ENCODE measurements at regions not wholly inside any gene's neighbourhood (a gene's known extent, or its start where the extent isn't known, plus 50 kb on each side); places are given as distances from the start of the nearest gene placed in this dataset.

DNA sequence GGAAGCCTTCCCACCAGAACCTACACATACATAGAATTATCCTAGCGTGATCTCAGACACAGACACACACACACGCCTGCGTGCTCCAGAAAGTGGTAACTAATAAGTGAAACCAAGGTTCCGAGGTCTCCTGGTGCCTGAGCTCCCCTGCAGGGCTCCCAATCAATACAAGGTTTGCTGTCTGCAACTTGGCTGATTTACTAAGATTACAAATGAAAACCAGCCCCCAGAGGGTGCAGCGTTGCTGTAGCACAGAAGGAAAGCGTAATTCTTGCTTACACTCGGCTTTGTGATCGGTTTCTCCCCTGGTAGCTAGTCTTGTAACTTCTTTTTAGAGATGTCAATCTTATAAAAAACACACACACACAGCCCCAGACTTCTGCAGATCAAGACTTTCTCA lies 334.1 kb upstream of the XYLT1 start:
- DNase-seq (ENCODE audit: low read depth): no peak
- Histone ChIP-seq H3K27me3 (ENCODE audit: control insufficient read depth, insufficient read depth, low read length) (no peaks in the 10 kb centered on the region), H3K36me3 (ENCODE audit: control insufficient read depth, insufficient read depth, low read length) (no peaks in the 10 kb centered on the region), H3K4me3 (ENCODE audit: low read depth, low read length) (no peak overlapping the region)
- TF ChIP-seq, protein P1, sequence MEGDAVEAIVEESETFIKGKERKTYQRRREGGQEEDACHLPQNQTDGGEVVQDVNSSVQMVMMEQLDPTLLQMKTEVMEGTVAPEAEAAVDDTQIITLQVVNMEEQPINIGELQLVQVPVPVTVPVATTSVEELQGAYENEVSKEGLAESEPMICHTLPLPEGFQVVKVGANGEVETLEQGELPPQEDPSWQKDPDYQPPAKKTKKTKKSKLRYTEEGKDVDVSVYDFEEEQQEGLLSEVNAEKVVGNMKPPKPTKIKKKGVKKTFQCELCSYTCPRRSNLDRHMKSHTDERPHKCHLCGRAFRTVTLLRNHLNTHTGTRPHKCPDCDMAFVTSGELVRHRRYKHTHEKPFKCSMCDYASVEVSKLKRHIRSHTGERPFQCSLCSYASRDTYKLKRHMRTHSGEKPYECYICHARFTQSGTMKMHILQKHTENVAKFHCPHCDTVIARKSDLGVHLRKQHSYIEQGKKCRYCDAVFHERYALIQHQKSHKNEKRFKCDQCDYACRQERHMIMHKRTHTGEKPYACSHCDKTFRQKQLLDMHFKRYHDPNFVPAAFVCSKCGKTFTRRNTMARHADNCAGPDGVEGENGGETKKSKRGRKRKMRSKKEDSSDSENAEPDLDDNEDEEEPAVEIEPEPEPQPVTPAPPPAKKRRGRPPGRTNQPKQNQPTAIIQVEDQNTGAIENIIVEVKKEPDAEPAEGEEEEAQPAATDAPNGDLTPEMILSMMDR (IDR thresholded peaks at IDR 0.05; ENCODE audit: insufficient read depth, low read length, poor library complexity, severe bottlenecking): no peak

DNA sequence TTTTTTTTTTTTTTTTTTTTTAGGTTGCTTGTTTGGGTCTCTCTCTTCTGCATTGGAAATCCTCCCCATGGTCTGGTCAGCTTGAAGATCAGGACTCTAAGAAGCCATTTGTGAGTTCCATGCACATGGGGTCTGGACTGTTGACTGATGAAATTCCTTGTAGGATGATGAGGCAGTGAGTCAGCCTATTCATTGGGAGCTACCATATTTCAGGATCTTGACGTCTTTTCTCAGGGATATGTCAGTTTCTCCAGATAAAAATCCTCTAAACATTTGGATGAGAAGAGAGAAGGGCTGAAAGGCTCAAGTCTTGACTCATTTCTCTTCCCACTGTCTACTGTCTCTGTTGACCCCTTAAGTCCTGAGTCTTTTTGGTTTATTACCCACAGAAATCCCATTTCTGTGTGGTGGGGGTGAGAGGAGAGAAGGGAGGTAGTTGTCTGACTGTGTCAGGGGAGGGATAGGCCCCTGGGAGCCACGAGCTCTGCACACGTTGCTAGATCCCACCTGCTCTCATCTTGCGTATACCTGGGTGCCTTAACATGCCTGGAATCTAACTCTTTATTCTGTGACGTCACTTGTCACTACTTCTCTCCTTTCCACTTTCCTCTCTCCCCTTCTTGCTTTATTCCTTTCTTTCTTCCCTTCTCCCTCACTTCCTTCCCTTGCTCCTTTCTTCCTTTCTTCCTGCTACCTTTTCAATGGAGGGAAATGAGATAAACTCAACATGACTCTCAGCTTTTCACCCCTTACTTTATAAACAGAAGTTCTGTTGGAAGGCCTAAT lies 333.1 kb upstream of the XYLT1 start:
- no peaks in the 10 kb centered on the region for H3K27me3 ChIP-seq (ENCODE audit: control insufficient read depth, insufficient read depth, low read length)
- no peak for DNase-seq (ENCODE audit: low read depth)
- TF ChIP-seq, protein P1 (IDR thresholded peaks at IDR 0.05; ENCODE audit: insufficient read depth, low read length, poor library complexity, severe bottlenecking): no peak

DNA sequence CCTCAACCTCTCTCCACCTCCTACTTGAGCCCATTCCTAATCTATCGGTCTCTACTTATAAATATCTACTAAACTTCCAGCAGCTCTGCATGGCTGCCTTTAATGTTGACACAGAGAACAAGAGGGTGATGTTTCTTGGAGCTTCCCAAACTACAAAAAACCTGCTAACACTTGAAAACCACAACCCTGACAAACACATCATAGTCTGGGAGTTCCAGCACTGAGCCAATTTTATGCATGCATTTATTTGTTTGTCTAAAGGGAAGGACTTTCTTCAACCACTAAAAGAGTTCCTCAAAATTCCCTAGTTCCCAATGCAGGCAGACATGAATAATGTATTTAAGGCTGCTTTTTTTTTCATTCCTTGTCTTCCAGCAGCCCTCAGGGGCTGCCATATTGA lies 331.8 kb upstream of the XYLT1 start:
- TF ChIP-seq, protein P1 (IDR thresholded peaks at IDR 0.05; ENCODE audit: insufficient read depth, low read length, poor library complexity, severe bottlenecking): no peak
- H3K4me3 ChIP-seq (ENCODE audit: low read depth, low read length): no peak overlapping the region
- no peaks in the 10 kb centered on the region for H3K36me3 ChIP-seq (ENCODE audit: control insufficient read depth, insufficient read depth, low read length)
- DNase-seq (ENCODE audit: low read depth): no peak
- H3K27me3 ChIP-seq (ENCODE audit: control insufficient read depth, insufficient read depth, low read length): no peaks in the 10 kb centered on the region

More for the DNA sequence above, 333.1 kb upstream of the XYLT1 start:
- no peaks in the 10 kb centered on the region for H3K36me3 ChIP-seq (ENCODE audit: control insufficient read depth, insufficient read depth, low read length)
- H3K4me3 ChIP-seq (ENCODE audit: low read depth, low read length): no peak overlapping the region

DNA sequence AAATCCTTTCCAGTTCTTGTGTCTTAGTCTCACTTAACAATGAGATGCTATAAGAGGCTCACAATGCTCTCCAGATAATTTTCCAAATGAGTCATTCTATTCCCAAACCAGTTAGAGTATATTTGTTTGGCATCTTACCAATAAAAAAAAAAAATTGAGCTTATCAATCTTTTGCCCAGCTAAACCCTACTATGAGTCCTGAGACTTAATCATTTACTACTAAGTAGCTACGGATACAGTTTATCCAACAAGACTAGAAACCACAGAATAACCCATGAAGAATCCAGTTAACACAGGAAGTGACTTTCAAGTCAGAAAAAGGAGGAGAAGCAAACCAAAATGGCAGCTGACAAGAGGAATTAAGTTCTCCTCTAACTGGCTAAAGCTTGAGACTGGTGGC lies 330.3 kb upstream of the XYLT1 start:
- Histone ChIP-seq H3K27me3 (ENCODE audit: control insufficient read depth, insufficient read depth, low read length) (no peaks in the 10 kb centered on the region), H3K36me3 (ENCODE audit: control insufficient read depth, insufficient read depth, low read length) (no peaks in the 10 kb centered on the region), H3K4me3 (ENCODE audit: low read depth, low read length) (no peak overlapping the region)
- TF ChIP-seq, protein P1 (IDR thresholded peaks at IDR 0.05; ENCODE audit: insufficient read depth, low read length, poor library complexity, severe bottlenecking): no peak
- DNase-seq (ENCODE audit: low read depth): no peak

DNA sequence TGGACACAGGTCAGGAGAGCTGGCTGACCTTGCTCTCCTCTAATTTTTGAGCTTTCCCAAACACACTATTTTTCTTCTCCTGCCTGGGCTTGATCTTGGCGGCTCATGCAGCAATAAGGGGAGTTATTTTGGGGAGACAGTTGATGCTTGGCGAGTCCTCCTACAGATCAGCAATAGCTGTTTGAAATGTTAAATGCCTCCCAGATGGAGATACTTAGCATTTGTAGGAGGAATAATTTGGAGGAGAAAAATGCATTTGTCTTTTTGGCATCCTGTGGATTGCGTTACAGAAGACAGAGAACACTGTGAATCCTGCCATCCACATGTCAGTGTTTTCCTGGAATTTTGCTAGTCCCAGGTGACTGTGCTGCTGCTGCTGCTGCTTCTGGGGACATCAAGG lies 328.0 kb upstream of the XYLT1 start:
- H3K27me3 ChIP-seq (ENCODE audit: control insufficient read depth, insufficient read depth, low read length): no peaks in the 10 kb centered on the region
- no peak for DNase-seq (ENCODE audit: low read depth)
- H3K4me3 ChIP-seq (ENCODE audit: low read depth, low read length): no peak overlapping the region
- TF ChIP-seq, protein P1 (IDR thresholded peaks at IDR 0.05; ENCODE audit: insufficient read depth, low read length, poor library complexity, severe bottlenecking): no peak
- no peaks in the 10 kb centered on the region for H3K36me3 ChIP-seq (ENCODE audit: control insufficient read depth, insufficient read depth, low read length)

DNA sequence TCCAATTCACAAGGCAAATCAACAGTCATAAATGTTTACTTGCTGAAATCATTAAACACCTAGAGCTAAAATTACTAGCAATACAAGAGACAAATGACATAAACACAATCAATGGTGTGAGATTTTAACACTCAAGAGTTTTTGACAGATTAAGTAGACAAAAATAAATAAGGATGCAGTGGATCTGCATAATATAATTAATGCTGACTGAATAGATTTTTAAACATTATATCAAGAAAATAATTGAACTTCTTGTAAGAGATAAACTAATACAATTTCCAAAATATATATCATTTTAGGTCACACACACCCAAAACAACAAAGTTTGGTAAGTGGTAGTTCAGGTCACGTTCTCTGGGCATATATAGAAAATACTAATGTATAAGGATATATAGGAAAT lies 322.6 kb upstream of the XYLT1 start:
- Histone ChIP-seq H3K27me3 (ENCODE audit: control insufficient read depth, insufficient read depth, low read length) (no peaks in the 10 kb centered on the region), H3K36me3 (ENCODE audit: control insufficient read depth, insufficient read depth, low read length) (no peaks in the 10 kb centered on the region)
- TF ChIP-seq, protein P1 (IDR thresholded peaks at IDR 0.05; ENCODE audit: insufficient read depth, low read length, poor library complexity, severe bottlenecking): no peak

More for the DNA sequence above, 322.6 kb upstream of the XYLT1 start:
- DNase-seq (ENCODE audit: low read depth): no peak
- no peak overlapping the region for H3K4me3 ChIP-seq (ENCODE audit: low read depth, low read length)
